ENCODE measurements at regions not wholly inside any gene's neighbourhood (a gene's known extent, or its start where the extent isn't known, plus 50 kb on each side); places are given as distances from the start of the nearest gene placed in this dataset.

DNA sequence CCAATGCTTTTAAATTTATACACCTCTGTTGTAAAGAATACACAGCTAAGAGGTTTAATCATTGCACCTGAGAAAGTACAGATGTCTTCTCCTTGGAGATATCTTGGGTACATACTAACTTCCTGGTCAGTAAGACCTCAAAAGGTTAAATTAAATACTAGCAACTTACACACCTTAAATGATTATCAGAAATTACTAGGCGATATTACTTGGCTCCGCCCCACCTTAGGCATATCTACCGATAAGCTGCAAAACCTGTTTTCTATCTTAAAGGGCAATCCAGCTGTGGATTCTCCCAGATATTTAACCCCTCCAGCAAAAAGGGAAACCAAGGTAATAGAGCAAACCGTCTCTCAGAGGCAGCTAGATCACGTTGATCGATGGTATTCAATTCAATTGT lies 819.4 kb downstream of the FAM133A start:
- Histone ChIP-seq H3K4me3 (ENCODE audit: low read depth, low read length) (no peak overlapping the region), H3K27ac (ENCODE audit: insufficient read depth, low read length, poor library complexity, severe bottlenecking) (no peak overlapping the region), H3K36me3 (ENCODE audit: control insufficient read depth, insufficient read depth, low read length) (no peaks in the 10 kb centered on the region), H3K4me1 (ENCODE audit: control insufficient read depth, insufficient read depth, low read length, poor library complexity, severe bottlenecking) (no peaks in the 10 kb centered on the region), H3K9me3 (ENCODE audit: control insufficient read depth in 2 of 2, low read length in 2 of 2) (no peaks in the 10 kb centered on the region), H3K27me3 (ENCODE audit: control insufficient read depth, insufficient read depth, low read length) (no peaks in the 10 kb centered on the region)
- ATAC-seq (ENCODE audit: low read depth in 2 of 2), result no peak
- no peak overlapping the region for H3K4me3 Mint-ChIP-seq
- no peaks in the 10 kb centered on the region for H3K27me3 Mint-ChIP-seq
- no peaks in the 10 kb centered on the region for H3K4me1 Mint-ChIP-seq
- peaks cover 0 to 9% (median 5%) of the 10 kb centered on the region in 7 donors for H3K9me3 Mint-ChIP-seq
- H3K27ac Mint-ChIP-seq, result no peak overlapping the region
- no peaks in the 10 kb centered on the region for H3K36me3 Mint-ChIP-seq
- DNase-seq, result no peak

DNA sequence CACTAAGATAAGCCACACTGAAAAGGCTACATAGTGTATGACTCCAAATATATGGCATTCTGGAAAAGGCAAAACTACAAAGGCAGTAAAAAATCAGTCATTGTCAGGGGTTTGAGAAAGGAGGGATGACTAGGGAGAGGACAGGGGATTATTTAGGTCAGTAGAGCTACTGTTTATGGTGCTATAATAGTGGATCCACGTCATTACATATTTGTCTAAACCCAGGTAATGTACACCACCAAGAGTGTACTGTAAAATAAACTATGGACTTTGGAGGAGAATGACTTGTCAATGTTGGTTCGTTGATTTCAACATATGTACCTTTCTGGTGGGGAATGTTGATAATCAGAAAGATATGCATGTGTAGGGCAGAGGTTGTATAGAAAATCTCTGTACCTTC lies 837.6 kb downstream of the FAM133A start:
- no peak overlapping the region for H3K27ac ChIP-seq (ENCODE audit: insufficient read depth, low read length, poor library complexity, severe bottlenecking)
- no peaks in the 10 kb centered on the region for H3K9me3 ChIP-seq (ENCODE audit: control insufficient read depth in 2 of 2, low read length in 2 of 2)
- Mint-ChIP-seq H3K27me3 (no peaks in the 10 kb centered on the region), H3K4me3 (no peak overlapping the region), H3K9me3 (peaks cover 0 to 4% (median 0%) of the 10 kb centered on the region in 7 donors), H3K4me1 (no peaks in the 10 kb centered on the region), H3K27ac (no peak overlapping the region), H3K36me3 (no peaks in the 10 kb centered on the region)
- no peak for ATAC-seq (ENCODE audit: low read depth in 2 of 2)
- H3K27me3 ChIP-seq (ENCODE audit: control insufficient read depth, insufficient read depth, low read length), result no peaks in the 10 kb centered on the region
- H3K4me3 ChIP-seq (ENCODE audit: low read depth, low read length), result no peak overlapping the region
- H3K4me1 ChIP-seq (ENCODE audit: control insufficient read depth, insufficient read depth, low read length, poor library complexity, severe bottlenecking), result no peaks in the 10 kb centered on the region
- H3K36me3 ChIP-seq (ENCODE audit: control insufficient read depth, insufficient read depth, low read length), result no peaks in the 10 kb centered on the region
- DNase-seq, result no peak

GRCh38 chrX:94515009-94515408 lies 841.0 kb downstream of the FAM133A start:
- Histone ChIP-seq H3K27me3 (ENCODE audit: control insufficient read depth, insufficient read depth, low read length) (no peaks in the 10 kb centered on the region), H3K4me3 (ENCODE audit: low read depth, low read length) (no peak overlapping the region), H3K9me3 (ENCODE audit: control insufficient read depth in 2 of 2, low read length in 2 of 2) (no peaks in the 10 kb centered on the region), H3K36me3 (ENCODE audit: control insufficient read depth, insufficient read depth, low read length) (no peaks in the 10 kb centered on the region), H3K4me1 (ENCODE audit: control insufficient read depth, insufficient read depth, low read length, poor library complexity, severe bottlenecking) (no peaks in the 10 kb centered on the region), H3K27ac (ENCODE audit: insufficient read depth, low read length, poor library complexity, severe bottlenecking) (no peak overlapping the region)
- ATAC-seq (ENCODE audit: low read depth in 2 of 2) (no peak), DNase-seq (no peak)
- Mint-ChIP-seq H3K9me3 (peaks cover 0 to 5% (median 1%) of the 10 kb centered on the region in 7 donors), H3K27me3 (no peaks in the 10 kb centered on the region), H3K4me3 (no peak overlapping the region), H3K27ac (no peak overlapping the region), H3K36me3 (no peaks in the 10 kb centered on the region), H3K4me1 (no peaks in the 10 kb centered on the region)

GRCh38 chrX:94524867-94525266 lies 850.9 kb downstream of the FAM133A start:
- H3K4me1 ChIP-seq (ENCODE audit: control insufficient read depth, insufficient read depth, low read length, poor library complexity, severe bottlenecking), result no peaks in the 10 kb centered on the region
- Mint-ChIP-seq H3K36me3 (no peaks in the 10 kb centered on the region), H3K4me1 (no peaks in the 10 kb centered on the region), H3K27ac (no peak overlapping the region), H3K9me3 (peaks cover 0 to 11% (median 5%) of the 10 kb centered on the region in 7 donors), H3K27me3 (no peaks in the 10 kb centered on the region), H3K4me3 (no peak overlapping the region)
- H3K27me3 ChIP-seq (ENCODE audit: control insufficient read depth, insufficient read depth, low read length), result no peaks in the 10 kb centered on the region
- DNase-seq, result no peak
- no peak for ATAC-seq (ENCODE audit: low read depth in 2 of 2)
- peaks cover 0 to 2% of the 10 kb centered on the region in 2 experiments for H3K9me3 ChIP-seq (ENCODE audit: control insufficient read depth in 2 of 2, low read length in 2 of 2)
- H3K27ac ChIP-seq (ENCODE audit: insufficient read depth, low read length, poor library complexity, severe bottlenecking), result no peak overlapping the region
- H3K36me3 ChIP-seq (ENCODE audit: control insufficient read depth, insufficient read depth, low read length), result no peaks in the 10 kb centered on the region
- H3K4me3 ChIP-seq (ENCODE audit: low read depth, low read length), result no peak overlapping the region

GRCh38 chrX:94545722-94546121 lies 871.7 kb downstream of the FAM133A start:
- no peaks in the 10 kb centered on the region for H3K36me3 Mint-ChIP-seq
- no peaks in the 10 kb centered on the region for H3K27me3 Mint-ChIP-seq
- no peaks in the 10 kb centered on the region for H3K4me1 ChIP-seq (ENCODE audit: control insufficient read depth, insufficient read depth, low read length, poor library complexity, severe bottlenecking)
- H3K27me3 ChIP-seq (ENCODE audit: control insufficient read depth, insufficient read depth, low read length), result no peaks in the 10 kb centered on the region
- no peaks in the 10 kb centered on the region for H3K36me3 ChIP-seq (ENCODE audit: control insufficient read depth, insufficient read depth, low read length)
- H3K27ac Mint-ChIP-seq, result no peak overlapping the region
- H3K27ac ChIP-seq (ENCODE audit: insufficient read depth, low read length, poor library complexity, severe bottlenecking), result no peak overlapping the region
- no peak overlapping the region for H3K4me3 ChIP-seq (ENCODE audit: low read depth, low read length)
- no peaks in the 10 kb centered on the region for H3K9me3 ChIP-seq (ENCODE audit: control insufficient read depth in 2 of 2, low read length in 2 of 2)
- no peaks in the 10 kb centered on the region for H3K4me1 Mint-ChIP-seq
- ATAC-seq (ENCODE audit: low read depth in 2 of 2) (no peak), DNase-seq (no peak)
- no peak overlapping the region for H3K4me3 Mint-ChIP-seq
- H3K9me3 Mint-ChIP-seq, result peaks cover 0 to 4% (median 0%) of the 10 kb centered on the region in 7 donors

DNA sequence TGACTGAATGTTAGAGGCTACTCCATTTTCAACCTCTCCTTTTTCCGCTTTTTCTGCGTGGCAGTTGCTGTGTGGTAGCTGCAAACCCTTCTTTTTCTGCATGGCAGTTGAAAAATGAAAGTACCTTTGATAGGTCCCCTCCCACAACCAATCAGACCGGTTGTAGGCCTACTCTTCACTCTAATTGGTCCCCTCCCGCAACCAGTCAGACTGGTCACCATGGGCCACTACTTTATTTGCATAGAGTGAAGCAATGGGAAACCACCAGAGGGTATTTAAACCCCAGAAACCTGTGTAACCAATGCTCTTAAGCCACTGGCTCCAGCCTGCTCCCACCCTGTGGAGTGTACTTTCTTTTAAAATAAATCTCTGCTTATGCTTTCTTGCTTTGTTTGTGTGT lies 877.8 kb downstream of the FAM133A start:
- Histone ChIP-seq H3K27ac (ENCODE audit: insufficient read depth, low read length, poor library complexity, severe bottlenecking) (no peak overlapping the region), H3K9me3 (ENCODE audit: control insufficient read depth in 2 of 2, low read length in 2 of 2) (no peaks in the 10 kb centered on the region), H3K4me3 (ENCODE audit: low read depth, low read length) (no peak overlapping the region), H3K4me1 (ENCODE audit: control insufficient read depth, insufficient read depth, low read length, poor library complexity, severe bottlenecking) (no peaks in the 10 kb centered on the region), H3K27me3 (ENCODE audit: control insufficient read depth, insufficient read depth, low read length) (no peaks in the 10 kb centered on the region), H3K36me3 (ENCODE audit: control insufficient read depth, insufficient read depth, low read length) (no peaks in the 10 kb centered on the region)
- H3K36me3 Mint-ChIP-seq, result no peaks in the 10 kb centered on the region
- H3K4me3 Mint-ChIP-seq, result no peak overlapping the region
- H3K27me3 Mint-ChIP-seq, result no peaks in the 10 kb centered on the region
- H3K9me3 Mint-ChIP-seq, result peaks cover 0 to 4% (median 0%) of the 10 kb centered on the region in 7 donors
- no peaks in the 10 kb centered on the region for H3K4me1 Mint-ChIP-seq
- ATAC-seq (ENCODE audit: low read depth in 2 of 2) (no peak), DNase-seq (no peak)
- no peak overlapping the region for H3K27ac Mint-ChIP-seq

- H3K27ac Mint-ChIP-seq, result no peak overlapping the region
- no peaks in the 10 kb centered on the region for H3K27me3 Mint-ChIP-seq
- H3K4me1 ChIP-seq (ENCODE audit: control insufficient read depth, insufficient read depth, low read length, poor library complexity, severe bottlenecking), result no peaks in the 10 kb centered on the region
- H3K36me3 Mint-ChIP-seq, result no peaks in the 10 kb centered on the region
- H3K27me3 ChIP-seq (ENCODE audit: control insufficient read depth, insufficient read depth, low read length), result no peaks in the 10 kb centered on the region
- no peak for DNase-seq
- H3K4me1 Mint-ChIP-seq, result no peaks in the 10 kb centered on the region
- ATAC-seq (ENCODE audit: low read depth in 2 of 2), result no peak
- H3K4me3 Mint-ChIP-seq, result no peak overlapping the region
- H3K4me3 ChIP-seq (ENCODE audit: low read depth, low read length), result no peak overlapping the region
- no peak overlapping the region for H3K27ac ChIP-seq (ENCODE audit: insufficient read depth, low read length, poor library complexity, severe bottlenecking)
- peaks cover 0 to 5% (median 2%) of the 10 kb centered on the region in 7 donors for H3K9me3 Mint-ChIP-seq
- no peaks in the 10 kb centered on the region for H3K36me3 ChIP-seq (ENCODE audit: control insufficient read depth, insufficient read depth, low read length)
- H3K9me3 ChIP-seq (ENCODE audit: control insufficient read depth in 2 of 2, low read length in 2 of 2), result no peaks in the 10 kb centered on the region
Observed at GRCh38 chrX:94560930-94561329, 886.9 kb downstream of the FAM133A start.

- Mint-ChIP-seq H3K4me1 (no peaks in the 10 kb centered on the region), H3K9me3 (peaks cover 0 to 3% (median 0%) of the 10 kb centered on the region in 7 donors), H3K4me3 (no peak overlapping the region), H3K36me3 (no peaks in the 10 kb centered on the region), H3K27ac (no peak overlapping the region), H3K27me3 (no peaks in the 10 kb centered on the region)
- Histone ChIP-seq H3K9me3 (ENCODE audit: control insufficient read depth in 2 of 2, low read length in 2 of 2) (no peaks in the 10 kb centered on the region), H3K27ac (ENCODE audit: insufficient read depth, low read length, poor library complexity, severe bottlenecking) (no peak overlapping the region), H3K36me3 (ENCODE audit: control insufficient read depth, insufficient read depth, low read length) (no peaks in the 10 kb centered on the region), H3K4me1 (ENCODE audit: control insufficient read depth, insufficient read depth, low read length, poor library complexity, severe bottlenecking) (no peaks in the 10 kb centered on the region), H3K27me3 (ENCODE audit: control insufficient read depth, insufficient read depth, low read length) (no peaks in the 10 kb centered on the region), H3K4me3 (ENCODE audit: low read depth, low read length) (no peak overlapping the region)
- DNase-seq (no peak), ATAC-seq (ENCODE audit: low read depth in 2 of 2) (no peak)
Observed at GRCh38 chrX:94576367-94577004, 902.5 kb downstream of the FAM133A start.
